ENCODE measurements at regions not wholly inside any gene's neighbourhood (a gene's known extent, or its start where the extent isn't known, plus 50 kb on each side); places are given as distances from the start of the nearest gene placed in this dataset.

DNA sequence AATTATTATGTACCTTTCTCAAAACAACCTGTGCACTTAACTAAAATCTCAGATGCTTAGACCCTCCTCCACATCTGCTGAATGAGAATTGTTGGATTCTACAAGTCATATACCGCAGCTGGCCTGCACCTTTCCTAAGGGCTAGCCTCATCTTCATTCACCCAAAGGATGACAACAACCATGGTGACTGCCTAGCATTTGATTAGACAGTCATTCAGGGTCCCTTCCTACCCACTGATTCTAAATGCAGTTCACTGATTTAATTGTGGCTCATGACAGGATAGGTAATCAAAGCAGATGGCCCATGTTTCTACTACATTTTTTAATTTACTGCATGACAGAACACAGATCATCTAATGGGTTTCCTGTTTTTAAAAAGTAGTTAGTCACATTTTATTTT is 551.9 kb upstream of the SLC10A2 start:
- no peak for DNase-seq
- intact Hi-C loops (cut with DNase I), result no loop called here
- TF ChIP-seq, protein P1, sequence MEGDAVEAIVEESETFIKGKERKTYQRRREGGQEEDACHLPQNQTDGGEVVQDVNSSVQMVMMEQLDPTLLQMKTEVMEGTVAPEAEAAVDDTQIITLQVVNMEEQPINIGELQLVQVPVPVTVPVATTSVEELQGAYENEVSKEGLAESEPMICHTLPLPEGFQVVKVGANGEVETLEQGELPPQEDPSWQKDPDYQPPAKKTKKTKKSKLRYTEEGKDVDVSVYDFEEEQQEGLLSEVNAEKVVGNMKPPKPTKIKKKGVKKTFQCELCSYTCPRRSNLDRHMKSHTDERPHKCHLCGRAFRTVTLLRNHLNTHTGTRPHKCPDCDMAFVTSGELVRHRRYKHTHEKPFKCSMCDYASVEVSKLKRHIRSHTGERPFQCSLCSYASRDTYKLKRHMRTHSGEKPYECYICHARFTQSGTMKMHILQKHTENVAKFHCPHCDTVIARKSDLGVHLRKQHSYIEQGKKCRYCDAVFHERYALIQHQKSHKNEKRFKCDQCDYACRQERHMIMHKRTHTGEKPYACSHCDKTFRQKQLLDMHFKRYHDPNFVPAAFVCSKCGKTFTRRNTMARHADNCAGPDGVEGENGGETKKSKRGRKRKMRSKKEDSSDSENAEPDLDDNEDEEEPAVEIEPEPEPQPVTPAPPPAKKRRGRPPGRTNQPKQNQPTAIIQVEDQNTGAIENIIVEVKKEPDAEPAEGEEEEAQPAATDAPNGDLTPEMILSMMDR (IDR thresholded peaks at IDR 0.05), result no peak
- TF ChIP-seq POLR2A (IDR thresholded peaks at IDR 0.05), result no peak
- Histone ChIP-seq H3K4me1 (replicated peaks in 1 of 2) (no peaks in the 10 kb centered on the region), H3K36me3 (replicated peaks in 1 of 2) (no peaks in the 10 kb centered on the region), H3K27ac (no peak overlapping the region), H3K27me3 (no peaks in the 10 kb centered on the region), H3K9me3 (replicated peaks in 1 of 3) (no peaks in the 10 kb centered on the region), H3K4me3 (no peak overlapping the region)
- 80 to 100% (median 97%) methylated on average over 1 of the region's 1 CpG for WGBS, 4 donors

DNA sequence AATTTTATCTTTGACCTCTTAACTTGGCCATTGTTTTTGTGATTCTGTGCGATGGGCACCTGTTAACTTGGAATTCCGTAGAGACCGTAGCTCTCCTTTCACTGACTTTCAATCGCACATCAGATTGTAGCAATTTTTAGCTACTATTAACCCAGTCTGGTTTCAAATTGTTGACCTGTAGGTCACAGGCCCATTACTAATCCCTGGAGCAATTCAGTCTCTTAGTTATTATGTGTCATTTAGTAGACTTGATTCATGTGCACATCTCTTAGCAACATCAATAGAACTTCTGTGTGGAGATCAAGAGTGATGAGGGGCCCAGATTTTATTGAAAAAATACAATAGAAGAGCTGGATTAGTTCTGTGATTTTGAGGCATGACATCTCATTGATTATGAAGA is 549.6 kb upstream of the SLC10A2 start:
- H3K4me1 ChIP-seq (replicated peaks in 1 of 2), result no peaks in the 10 kb centered on the region
- H3K4me3 ChIP-seq, result no peak overlapping the region
- intact Hi-C loops (cut with DNase I), result no loop called here
- H3K27me3 ChIP-seq, result no peaks in the 10 kb centered on the region
- no peaks in the 10 kb centered on the region for H3K9me3 ChIP-seq (replicated peaks in 1 of 3)
- no peak overlapping the region for H3K27ac ChIP-seq
- TF ChIP-seq, protein P1 (IDR thresholded peaks at IDR 0.05), result no peak
- TF ChIP-seq POLR2A (IDR thresholded peaks at IDR 0.05), result no peak
- WGBS, 4 donors, result 87 to 96% (median 92%) methylated on average over 4 of the region's 4 CpGs
- no peaks in the 10 kb centered on the region for H3K36me3 ChIP-seq (replicated peaks in 1 of 2)
- no peak for DNase-seq

DNA sequence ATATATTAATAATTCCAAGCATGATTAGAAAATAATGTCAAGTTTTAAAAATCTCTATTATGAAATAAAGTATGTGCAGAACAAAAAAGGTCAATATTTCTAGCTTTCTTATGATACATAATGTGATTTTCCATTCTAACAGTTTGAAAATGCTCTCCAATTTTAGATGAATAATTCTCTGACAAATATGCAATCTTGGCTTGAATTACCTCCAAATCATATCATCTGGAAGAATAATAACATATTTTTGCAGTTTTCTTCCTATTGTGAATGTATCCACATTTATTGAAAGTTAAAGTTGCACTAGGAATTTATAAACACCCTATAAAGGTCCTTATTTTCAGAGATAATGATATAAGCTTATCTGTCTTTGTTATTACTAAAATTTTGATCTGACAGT is 548.5 kb upstream of the SLC10A2 start:
- DNase-seq, result no peak
- Histone ChIP-seq H3K27me3 (no peaks in the 10 kb centered on the region), H3K4me1 (replicated peaks in 1 of 2) (no peaks in the 10 kb centered on the region), H3K27ac (no peak overlapping the region), H3K4me3 (no peak overlapping the region), H3K9me3 (replicated peaks in 1 of 3) (no peaks in the 10 kb centered on the region), H3K36me3 (replicated peaks in 1 of 2) (no peaks in the 10 kb centered on the region)
- TF ChIP-seq, protein P1 (IDR thresholded peaks at IDR 0.05), result no peak
- no peak for TF ChIP-seq POLR2A (IDR thresholded peaks at IDR 0.05)
- intact Hi-C loops (cut with DNase I), result no loop called here

DNA sequence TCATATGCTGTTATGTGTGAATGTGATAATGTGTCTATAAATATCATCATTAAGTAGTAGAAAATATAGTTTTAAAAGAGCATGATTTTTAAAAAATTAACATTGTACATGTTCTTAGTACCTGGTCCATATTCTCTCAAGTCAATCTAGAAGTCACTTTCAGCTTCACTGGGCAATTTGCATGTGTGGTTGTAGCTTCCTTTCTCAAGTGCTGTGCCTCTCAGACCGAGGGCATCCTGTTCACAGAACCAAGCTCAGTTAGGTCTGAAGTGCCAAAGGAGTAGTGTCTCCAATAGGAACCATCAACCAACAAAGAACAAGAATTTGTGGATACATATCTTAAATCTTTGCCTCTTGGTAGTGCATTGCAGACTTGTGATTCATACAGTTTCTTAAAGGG is 541.8 kb upstream of the SLC10A2 start:
- WGBS, 4 donors, result 75 to 100% (median 89%) methylated on average over 1 of the region's 1 CpG
- H3K36me3 ChIP-seq (replicated peaks in 1 of 2), result no peaks in the 10 kb centered on the region
- intact Hi-C loops (cut with DNase I), result no loop called here

More for the DNA sequence above, 541.8 kb upstream of the SLC10A2 start:
- no peak for TF ChIP-seq POLR2A (IDR thresholded peaks at IDR 0.05)
- TF ChIP-seq, protein P1 (IDR thresholded peaks at IDR 0.05), result no peak
- no peaks in the 10 kb centered on the region for H3K9me3 ChIP-seq (replicated peaks in 1 of 3)
- no peak for DNase-seq
- no peaks in the 10 kb centered on the region for H3K27me3 ChIP-seq
- H3K4me3 ChIP-seq, result no peak overlapping the region
- H3K4me1 ChIP-seq (replicated peaks in 1 of 2), result no peaks in the 10 kb centered on the region
- no peak overlapping the region for H3K27ac ChIP-seq
